HG03354 (cell line): ENCODE measurements at regions not wholly inside any gene's neighbourhood (a gene's known extent, or its start where the extent isn't known, plus 50 kb on each side); places are given as distances from the start of the nearest gene placed in this dataset.

Experiments used
- ATAC-seq: cut with Tn5 transposase; IDR thresholded peaks from one replicate; pipeline ENCODE4 v1.9.1; 2021; ENCODE audit warnings: mild to moderate bottlenecking; ENCODE audit not compliant: unreplicated experiment, poor library complexity, severe bottlenecking

GRCh38 chr13:72286421-72286820, 419.4 kb upstream of the DACH1 start:
- ATAC-seq: no peak

GRCh38 chr13:72284791-72285190, 417.8 kb upstream of the DACH1 start:
- no peak for ATAC-seq

- ATAC-seq: no peak
Measured at GRCh38 chr13:72261732-72262131, 394.7 kb upstream of the DACH1 start.

- no peak for ATAC-seq
Measured at GRCh38 chr13:72259528-72259927, 392.5 kb upstream of the DACH1 start.

GRCh38 chr13:72258340-72258981, 391.5 kb upstream of the DACH1 start:
- ATAC-seq: no peak

- no peak for ATAC-seq
Measured at GRCh38 chr13:72255908-72256307, 388.9 kb upstream of the DACH1 start.

GRCh38 chr13:72253754-72254153, 386.8 kb upstream of the DACH1 start:
- no peak for ATAC-seq

GRCh38 chr13:72246396-72246795, 379.4 kb upstream of the DACH1 start:
- no peak for ATAC-seq

GRCh38 chr13:72244788-72245187, 377.8 kb upstream of the DACH1 start:
- no peak for ATAC-seq

GRCh38 chr13:72230131-72230530, 363.1 kb upstream of the DACH1 start:
- no peak for ATAC-seq

GRCh38 chr13:72229067-72229466, 362.1 kb upstream of the DACH1 start:
- ATAC-seq: no peak

- ATAC-seq: peak; percentile 60
Measured at GRCh38 chr13:72221276-72221962, 354.4 kb upstream of the DACH1 start.

- ATAC-seq: no peak
Measured at GRCh38 chr13:72218966-72219365, 352.0 kb upstream of the DACH1 start.

GRCh38 chr13:72217142-72217541, 350.1 kb upstream of the DACH1 start:
- ATAC-seq: no peak

GRCh38 chr13:72208112-72208645, 341.2 kb upstream of the DACH1 start:
- ATAC-seq: no peak

GRCh38 chr13:72205773-72206172, 338.8 kb upstream of the DACH1 start:
- ATAC-seq: no peak

- ATAC-seq: no peak
Measured at GRCh38 chr13:72204291-72204690, 337.3 kb upstream of the DACH1 start.

- ATAC-seq: no peak
Measured at GRCh38 chr13:72201726-72202125, 334.7 kb upstream of the DACH1 start.

GRCh38 chr13:72199640-72200039, 332.6 kb upstream of the DACH1 start:
- no peak for ATAC-seq

GRCh38 chr13:72198967-72199560, 332.1 kb upstream of the DACH1 start:
- ATAC-seq: no peak

- ATAC-seq: no peak
Measured at GRCh38 chr13:72198042-72198441, 331.0 kb upstream of the DACH1 start.
